ENCODE measurements at regions not wholly inside any gene's neighbourhood (a gene's known extent, or its start where the extent isn't known, plus 50 kb on each side); places are given as distances from the start of the nearest gene placed in this dataset.

DNA sequence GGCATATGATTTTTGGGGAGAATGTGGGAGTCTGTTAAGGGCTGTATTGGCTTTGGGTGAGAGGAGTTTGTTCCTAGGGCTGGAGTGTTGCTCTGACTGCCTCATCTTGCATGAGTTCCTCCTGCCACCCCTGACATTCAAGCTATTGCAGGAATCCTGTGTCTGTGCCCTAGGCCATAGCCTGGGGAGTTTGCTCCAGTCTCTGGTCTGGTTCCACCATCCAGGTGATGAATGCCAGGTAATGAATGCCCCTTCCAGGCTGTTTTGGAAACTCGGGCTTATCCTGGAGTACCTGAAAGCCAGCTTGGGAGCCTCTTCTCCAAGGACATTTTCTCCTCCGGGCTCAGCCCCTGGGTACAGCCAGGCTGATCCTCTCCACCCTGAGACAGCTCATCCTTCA is 117.0 kb upstream of the IRX3 start:
- no peak for TF ChIP-seq CTCF (IDR thresholded peaks at IDR 0.05)
- TF ChIP-seq ZFX (IDR thresholded peaks at IDR 0.05; ENCODE audit: borderline replicate concordance), result no peak
